A673 (cell line): ENCODE measurements at regions not wholly inside any gene's neighbourhood (a gene's known extent, or its start where the extent isn't known, plus 50 kb on each side); places are given as distances from the start of the nearest gene placed in this dataset.

Experiments used
- BruUV-seq: library from RNA; stranded (reverse); fragments of 400-500 nt; replicated peaks from 2 replicates; lab custom pipeline; 2021; lab: Mats Ljungman, UMichigan
- CTCF ChIA-PET: fragments of 300-600 bp; sonication (Branson Sonifier 250); formaldehyde crosslinking; loops from one replicate; lab custom pipeline; 2022; ENCODE audit warnings: antibody characterized with exemption; lab: Charles Lee
- POLR2A ChIA-PET: fragments of 300-600 bp; sonication (Branson Sonifier 250); formaldehyde crosslinking; loops from one replicate; lab custom pipeline; 2022; ENCODE audit warnings: antibody characterized with exemption; ENCODE audit not compliant: low non-redundant PET; lab: Charles Lee
- DNase-seq: peaks from one replicate; pipeline ENCODE4 v3.0.0-alpha.2; 2015; ENCODE audit warnings: low spot score
- H3K27ac ChIP-seq: fragments of 200-600 bp; sonication (generic); 2 replicates; pipeline ENCODE4 v1.5.1; 2016; ENCODE audit warnings: mixed run types, low read depth, mild to moderate bottlenecking, mixed read lengths, antibody characterized with exemption, low read length; ENCODE audit not compliant: poor library complexity, severe bottlenecking
- H3K27me3 ChIP-seq: fragments of 200-600 bp; sonication (generic); replicated peaks from 2 replicates; pipeline ENCODE4 v1.6.1; 2017; ENCODE audit warnings: mixed run types, low read depth, mild to moderate bottlenecking, mixed read lengths, antibody characterized with exemption, low read length; ENCODE audit not compliant: insufficient read depth, poor library complexity
- H3K36me3 ChIP-seq: fragments of 200-600 bp; sonication (generic); 2 replicates; pipeline ENCODE4 v1.6.1; 2016; ENCODE audit warnings: mixed run types, mild to moderate bottlenecking, mixed read lengths, antibody characterized with exemption, low read length; ENCODE audit not compliant: insufficient read depth, poor library complexity, severe bottlenecking
- H3K4me1 ChIP-seq: fragments of 200-600 bp; sonication (generic); 2 replicates; pipeline ENCODE4 v1.6.1; 2017; ENCODE audit warnings: mixed run types, mild to moderate bottlenecking, mixed read lengths, antibody characterized with exemption, low read length; ENCODE audit not compliant: insufficient read depth, poor library complexity, severe bottlenecking
- H3K4me3 ChIP-seq: fragments of 200-600 bp; sonication (generic); 2 replicates; pipeline ENCODE4 v1.5.1; 2016; ENCODE audit warnings: low read depth, mixed run types, mild to moderate bottlenecking, mixed read lengths, low read length; ENCODE audit not compliant: poor library complexity, severe bottlenecking
- H3K9me3 ChIP-seq: fragments of 200-600 bp; sonication (generic); 2 replicates; pipeline ENCODE4 v1.6.1; 2016; ENCODE audit warnings: mixed run types, low read depth, mild to moderate bottlenecking, mixed read lengths, antibody characterized with exemption, low read length; ENCODE audit not compliant: poor library complexity, severe bottlenecking
- CTCF ChIP-seq: fragments of 300-800, 200-600 bp; sonication (generic); conservative IDR thresholded peaks from 2 replicates; pipeline ENCODE4 v1.5.1; 2017; ENCODE audit warnings: low read depth, mild to moderate bottlenecking, antibody characterized with exemption, low read length, moderate library complexity, mixed read lengths
- EZH2 ChIP-seq: fragments of 200-600 bp; sonication (generic); IDR thresholded peaks from 2 replicates; pipeline ENCODE4 v1.6.1; 2017; ENCODE audit warnings: borderline replicate concordance, low read depth, mild to moderate bottlenecking, mixed read lengths, antibody characterized with exemption, low read length; ENCODE audit not compliant: poor library complexity, severe bottlenecking
- intact Hi-C: fragments of 100-400 bp; cut with micrococcal nuclease; formaldehyde crosslinking; loops from one replicate; pipeline ENCODE4 v1.10.0; 2022; ENCODE audit not compliant: unreplicated experiment

DNA sequence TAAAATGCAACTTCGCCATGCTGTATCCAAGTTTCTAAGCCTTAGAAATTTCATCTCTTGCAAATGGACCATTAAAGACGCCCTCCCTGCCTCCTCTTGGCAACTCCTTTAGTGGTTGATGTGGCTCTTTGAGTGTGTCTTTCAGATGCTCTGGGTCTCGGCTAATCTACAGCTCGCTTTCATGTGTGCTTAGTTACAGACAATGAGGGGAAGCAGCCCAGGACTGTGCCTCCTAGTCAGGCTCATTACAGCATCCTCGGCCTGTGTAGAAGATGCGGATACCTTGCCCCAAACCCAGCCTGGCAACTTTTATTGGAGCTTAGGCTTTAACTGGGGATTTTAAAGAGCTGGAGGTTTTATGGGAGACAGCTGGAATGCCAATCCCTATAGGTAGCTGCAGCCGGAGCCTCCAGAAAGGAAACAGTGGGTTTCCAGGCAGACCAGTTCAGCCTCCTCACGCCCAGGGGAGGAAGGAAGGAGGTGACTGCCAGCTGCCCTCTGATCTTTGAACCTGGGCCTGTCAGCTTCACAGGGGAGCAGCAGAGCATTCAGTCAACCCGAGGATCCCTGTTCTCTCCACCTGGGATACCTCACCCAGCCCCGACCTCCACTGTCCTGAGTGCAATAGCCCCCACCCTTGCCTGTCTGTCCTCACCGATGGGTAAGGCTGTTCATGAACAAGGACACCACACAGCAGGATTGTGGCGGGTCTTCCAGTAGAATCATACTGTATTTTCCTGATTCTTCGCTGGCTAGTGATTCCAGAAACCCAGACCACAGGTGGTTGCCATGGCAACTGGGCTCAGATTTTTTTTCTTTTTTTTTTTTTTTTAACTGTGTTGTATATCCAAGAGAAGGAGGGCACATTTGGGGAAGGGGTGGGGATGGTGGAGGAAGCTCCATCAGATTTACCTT is 638.5 kb downstream of the MED13L start:
- no TSS peak for BruUV-seq
- H3K9me3 ChIP-seq, result no peaks in the 10 kb centered on the region
- ChIA-PET CTCF (no interaction called here), POLR2A (no interaction called here)
- H3K27ac ChIP-seq, result no peak overlapping the region
- no peaks in the 10 kb centered on the region for H3K36me3 ChIP-seq
- intact Hi-C loops, result no loop called here
- no peaks in the 10 kb centered on the region for H3K4me1 ChIP-seq
- no peak for DNase-seq
- no peaks in the 10 kb centered on the region for H3K27me3 ChIP-seq
- no peak overlapping the region for H3K4me3 ChIP-seq
- no peak for TF ChIP-seq CTCF
- TF ChIP-seq EZH2, result no peak

GRCh38 chr12:115636546-115636945 is 640.9 kb downstream of the MED13L start:
- Histone ChIP-seq H3K4me1 (no peaks in the 10 kb centered on the region), H3K27me3 (no peaks in the 10 kb centered on the region), H3K9me3 (no peaks in the 10 kb centered on the region), H3K36me3 (no peaks in the 10 kb centered on the region), H3K27ac (no peak overlapping the region), H3K4me3 (no peak overlapping the region)
- intact Hi-C loops, result no loop called here
- ChIA-PET POLR2A (no interaction called here), CTCF (no interaction called here)
- no peak for TF ChIP-seq CTCF
- no peak for TF ChIP-seq EZH2
- BruUV-seq, result no TSS peak
- DNase-seq, result no peak

DNA sequence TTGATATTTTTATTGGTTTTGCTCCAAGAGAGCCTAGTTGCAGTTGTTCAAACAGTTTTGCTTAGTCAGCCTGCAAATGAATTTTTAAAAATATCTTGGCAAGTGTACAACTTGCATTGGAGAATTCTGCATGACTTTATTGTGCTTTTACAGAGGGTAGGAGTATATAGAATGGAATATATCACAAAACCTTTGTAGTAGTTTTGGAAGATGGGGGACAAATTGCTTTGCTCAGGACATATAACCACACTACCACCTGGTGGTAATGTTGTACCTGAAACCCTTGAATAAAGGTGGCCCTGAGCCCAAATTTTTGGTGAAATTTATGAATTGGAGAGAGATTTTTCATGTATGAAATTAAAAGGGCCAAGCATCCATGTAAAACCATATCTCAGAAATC is 645.2 kb downstream of the MED13L start:
- no peak for TF ChIP-seq EZH2
- Histone ChIP-seq H3K4me3 (no peak overlapping the region), H3K9me3 (no peaks in the 10 kb centered on the region), H3K27ac (no peak overlapping the region), H3K36me3 (no peaks in the 10 kb centered on the region), H3K27me3 (no peaks in the 10 kb centered on the region), H3K4me1 (no peaks in the 10 kb centered on the region)
- ChIA-PET CTCF (no interaction called here), POLR2A (no interaction called here)
- intact Hi-C loops, result no loop called here
- BruUV-seq, result no TSS peak
- no peak for DNase-seq

GRCh38 chr12:115630136-115630535 is 647.4 kb downstream of the MED13L start:
- intact Hi-C loops, result no loop called here
- ChIA-PET CTCF (no interaction called here), POLR2A (no interaction called here)
- DNase-seq, result no peak
- BruUV-seq, result no TSS peak
- Histone ChIP-seq H3K4me3 (no peak overlapping the region), H3K36me3 (no peaks in the 10 kb centered on the region), H3K27me3 (no peaks in the 10 kb centered on the region), H3K4me1 (no peaks in the 10 kb centered on the region), H3K27ac (no peak overlapping the region), H3K9me3 (no peaks in the 10 kb centered on the region)
- TF ChIP-seq EZH2 (no peak), CTCF (no peak)
